ENCODE measurements at regions not wholly inside any gene's neighbourhood (a gene's known extent, or its start where the extent isn't known, plus 50 kb on each side); places are given as distances from the start of the nearest gene placed in this dataset.

DNA sequence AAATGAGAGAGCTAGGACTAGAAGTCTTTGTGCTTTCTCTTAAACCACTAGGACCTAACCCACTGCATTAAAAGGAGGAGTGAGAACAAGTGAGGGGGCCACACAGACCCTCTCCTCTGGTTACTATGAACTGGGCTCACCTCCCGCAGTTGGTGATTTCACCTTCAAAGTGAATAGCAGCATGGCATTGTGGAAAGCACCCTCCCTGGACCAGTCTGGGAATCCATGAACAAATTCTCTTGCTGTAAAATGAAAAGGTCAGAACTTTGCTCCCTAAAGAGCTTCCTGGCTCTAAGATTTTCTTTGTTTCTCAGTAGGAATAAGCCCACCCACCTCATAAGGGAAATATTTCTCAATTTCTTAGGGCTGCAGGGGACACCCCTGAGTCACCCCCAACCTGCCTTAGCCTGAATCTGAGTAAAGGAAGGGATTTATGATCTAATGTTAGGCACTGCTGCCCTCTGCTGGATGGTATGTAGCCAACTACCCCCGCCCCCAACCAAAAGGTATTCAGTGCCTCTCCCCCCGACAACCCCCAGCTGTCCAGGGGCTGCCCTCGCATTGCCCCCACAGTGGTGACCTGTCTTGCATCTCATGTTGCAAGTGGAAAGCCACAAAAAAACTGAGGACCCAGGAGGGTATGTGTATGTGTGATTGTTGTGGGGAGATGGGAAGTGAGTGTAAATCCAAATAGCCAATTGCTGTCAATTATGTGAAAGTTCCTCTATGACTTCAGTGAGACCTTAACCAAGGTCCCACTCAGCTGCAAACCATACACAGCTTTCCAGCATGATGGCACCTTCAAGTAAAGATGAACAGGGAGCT, 230.9 kb upstream of the SLC14A2 start:
- H3K27ac ChIP-seq = no peak overlapping the region
- no peak for TF ChIP-seq ZFX (IDR thresholded peaks at IDR 0.05)
- TF ChIP-seq, protein P1, sequence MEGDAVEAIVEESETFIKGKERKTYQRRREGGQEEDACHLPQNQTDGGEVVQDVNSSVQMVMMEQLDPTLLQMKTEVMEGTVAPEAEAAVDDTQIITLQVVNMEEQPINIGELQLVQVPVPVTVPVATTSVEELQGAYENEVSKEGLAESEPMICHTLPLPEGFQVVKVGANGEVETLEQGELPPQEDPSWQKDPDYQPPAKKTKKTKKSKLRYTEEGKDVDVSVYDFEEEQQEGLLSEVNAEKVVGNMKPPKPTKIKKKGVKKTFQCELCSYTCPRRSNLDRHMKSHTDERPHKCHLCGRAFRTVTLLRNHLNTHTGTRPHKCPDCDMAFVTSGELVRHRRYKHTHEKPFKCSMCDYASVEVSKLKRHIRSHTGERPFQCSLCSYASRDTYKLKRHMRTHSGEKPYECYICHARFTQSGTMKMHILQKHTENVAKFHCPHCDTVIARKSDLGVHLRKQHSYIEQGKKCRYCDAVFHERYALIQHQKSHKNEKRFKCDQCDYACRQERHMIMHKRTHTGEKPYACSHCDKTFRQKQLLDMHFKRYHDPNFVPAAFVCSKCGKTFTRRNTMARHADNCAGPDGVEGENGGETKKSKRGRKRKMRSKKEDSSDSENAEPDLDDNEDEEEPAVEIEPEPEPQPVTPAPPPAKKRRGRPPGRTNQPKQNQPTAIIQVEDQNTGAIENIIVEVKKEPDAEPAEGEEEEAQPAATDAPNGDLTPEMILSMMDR (conservative IDR thresholded peaks at IDR 0.05) = peak; percentile 74

DNA sequence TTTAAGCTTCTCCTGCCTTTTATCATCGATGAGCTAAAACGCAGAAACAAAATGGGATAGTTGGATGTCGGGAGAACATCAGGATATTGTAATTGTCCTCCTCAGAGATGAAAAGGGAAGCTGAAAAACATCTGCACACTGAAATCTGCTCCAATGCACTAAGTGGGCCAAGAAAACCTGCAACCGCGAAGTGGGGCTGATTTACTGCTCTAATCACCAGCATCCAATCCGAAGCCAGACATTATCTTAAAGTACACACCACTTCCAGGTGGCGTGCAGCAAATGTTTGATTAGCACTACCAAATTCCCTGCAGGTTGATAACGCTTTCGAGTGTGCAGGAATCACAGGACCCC, 230.3 kb upstream of the SLC14A2 start:
- H3K27ac ChIP-seq = no peak overlapping the region
- no peak for TF ChIP-seq ZFX (IDR thresholded peaks at IDR 0.05)
- TF ChIP-seq, protein P1 (conservative IDR thresholded peaks at IDR 0.05) = no peak

DNA sequence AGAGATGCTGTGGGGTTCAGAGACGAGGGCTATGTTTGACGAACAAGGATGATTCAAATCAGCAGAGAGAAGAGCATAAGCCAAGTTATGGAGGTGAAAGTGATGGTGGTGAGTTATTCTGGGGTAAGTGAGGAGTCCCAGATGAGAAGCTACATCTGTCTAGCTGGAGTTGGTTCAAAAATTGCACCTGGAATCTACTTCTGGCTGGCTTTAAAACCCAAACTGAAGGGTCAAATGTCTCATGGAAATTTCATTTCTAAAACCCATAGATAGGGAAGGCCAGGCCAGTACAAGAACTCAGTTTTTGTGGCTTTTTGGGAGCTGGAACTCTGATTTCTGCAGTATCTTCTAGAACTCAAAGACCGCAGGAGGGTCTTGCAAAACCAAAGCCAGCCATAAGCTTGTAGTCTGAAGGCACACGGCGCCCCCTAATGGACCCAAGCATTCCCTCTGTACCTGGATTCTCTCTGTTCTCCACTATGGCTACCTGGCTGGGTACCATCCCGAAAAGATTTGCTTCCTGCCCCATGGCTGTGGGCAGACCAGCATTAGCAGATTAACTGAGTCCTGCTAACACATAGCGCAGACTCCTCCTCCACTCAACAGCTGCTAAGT, 229.1 kb upstream of the SLC14A2 start:
- TF ChIP-seq, protein P1 (conservative IDR thresholded peaks at IDR 0.05) = peak; percentile 54
- no peak for TF ChIP-seq ZFX (IDR thresholded peaks at IDR 0.05)
- no peak overlapping the region for H3K27ac ChIP-seq

DNA sequence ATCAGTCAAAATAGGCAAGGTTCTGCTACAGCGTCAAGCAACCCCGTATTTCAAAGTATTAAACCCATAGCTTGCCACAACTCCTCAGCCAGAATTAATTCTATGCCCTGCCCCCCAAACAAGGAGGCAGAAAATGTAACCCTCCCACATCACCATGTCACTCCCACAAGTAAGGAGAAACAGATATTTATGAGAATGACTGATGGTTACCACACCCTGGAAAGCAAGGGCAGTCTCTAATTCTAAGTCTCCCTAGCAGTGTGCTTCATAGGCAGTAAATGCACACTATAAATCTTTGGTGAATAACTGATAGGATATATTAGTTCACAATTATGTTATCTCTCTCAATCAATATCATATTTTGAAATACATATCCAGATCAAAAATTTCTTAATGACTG, 228.0 kb upstream of the SLC14A2 start:
- H3K27ac ChIP-seq = no peak overlapping the region

DNA sequence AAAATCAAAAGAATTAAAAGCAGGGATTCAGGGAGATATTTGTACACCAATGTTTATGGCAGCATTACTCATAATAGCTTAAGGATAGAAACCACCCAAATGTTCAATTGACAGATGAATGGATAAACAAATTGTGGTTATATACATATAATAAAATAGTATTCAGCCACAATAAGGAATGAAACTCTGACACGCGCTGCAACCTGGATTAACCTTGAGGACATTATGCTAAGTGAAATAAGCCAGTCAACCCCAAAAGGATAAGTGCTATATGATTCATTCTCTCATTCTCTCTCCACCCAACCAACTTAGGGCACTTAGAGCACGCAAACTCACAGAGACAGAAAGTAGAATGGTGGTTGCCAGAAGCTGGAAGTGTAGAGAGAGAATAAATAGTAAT, 216.8 kb upstream of the SLC14A2 start:
- H3K27ac ChIP-seq = no peak overlapping the region
- TF ChIP-seq ZFX (IDR thresholded peaks at IDR 0.05) = no peak
- TF ChIP-seq, protein P1 (conservative IDR thresholded peaks at IDR 0.05) = no peak

More for the DNA sequence above, 228.0 kb upstream of the SLC14A2 start:
- no peak for TF ChIP-seq ZFX (IDR thresholded peaks at IDR 0.05)
- TF ChIP-seq, protein P1 (conservative IDR thresholded peaks at IDR 0.05) = no peak

DNA sequence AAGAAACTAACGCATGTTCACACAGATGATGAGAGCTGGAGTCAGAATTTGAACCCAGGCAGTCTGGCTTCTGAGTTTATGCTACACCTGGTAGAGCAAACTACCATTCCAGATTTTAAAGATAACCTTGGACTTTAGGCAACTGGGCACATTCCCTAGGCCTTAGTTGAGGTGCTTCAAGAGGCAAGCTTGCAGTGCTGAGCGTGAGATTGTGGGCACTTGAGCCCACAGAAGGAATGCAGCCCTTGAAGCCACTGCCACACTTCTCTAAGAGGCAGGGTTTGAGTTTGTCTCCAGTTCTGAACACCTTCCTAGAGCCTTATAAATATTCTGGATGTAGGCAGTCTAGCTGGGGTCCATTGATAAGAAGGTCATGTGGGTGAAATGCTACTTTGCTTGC, 216.1 kb upstream of the SLC14A2 start:
- H3K27ac ChIP-seq = no peak overlapping the region
- TF ChIP-seq, protein P1 (conservative IDR thresholded peaks at IDR 0.05) = no peak
- no peak for TF ChIP-seq ZFX (IDR thresholded peaks at IDR 0.05)

DNA sequence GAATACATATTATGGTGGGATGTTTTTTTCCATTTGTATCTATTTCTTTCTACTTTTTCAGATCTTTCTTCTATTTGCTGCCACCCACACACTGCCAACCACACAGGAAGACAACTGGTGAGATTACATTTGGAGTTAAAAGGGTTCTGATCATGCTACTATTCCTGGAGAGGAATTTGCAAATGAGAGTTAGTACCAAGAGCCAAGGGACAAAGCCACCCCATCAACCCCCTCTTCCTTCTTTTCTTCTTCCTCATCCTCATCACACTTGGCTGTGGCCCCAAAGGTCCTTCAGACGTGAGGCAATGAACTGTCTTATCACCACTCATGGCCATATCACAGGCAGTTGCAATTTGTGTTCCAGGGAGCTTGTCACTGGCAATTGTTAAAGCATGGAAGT, 215.6 kb upstream of the SLC14A2 start:
- TF ChIP-seq ZFX (IDR thresholded peaks at IDR 0.05) = no peak
- TF ChIP-seq, protein P1 (conservative IDR thresholded peaks at IDR 0.05) = no peak
- H3K27ac ChIP-seq = no peak overlapping the region

All from C4-2B (cell line).